Mammary epithelial cell (primary cell): ENCODE measurements at regions not wholly inside any gene's neighbourhood (a gene's known extent, or its start where the extent isn't known, plus 50 kb on each side); places are given as distances from the start of the nearest gene placed in this dataset.

Source experiments
- CTCF ChIP-seq, 2 donors: IDR thresholded peaks in 1 of 2; conservative IDR thresholded peaks in 1 of 2; 2 replicates each; pipeline ENCODE4 v1.5.1; 2011 to 2012; ENCODE audit warnings: inconsistent platforms in 2 of 2, low read length in 2 of 2, mild to moderate bottlenecking in 2 of 2, control low read depth in 1 of 2, low read depth in 1 of 2; ENCODE audit not compliant: insufficient read depth in 1 of 2; ENCODE audit errors: extremely low read depth in 1 of 2
- EZH2 ChIP-seq: IDR thresholded peaks from 2 replicates; pipeline ENCODE4 v1.6.1; 2012; ENCODE audit warnings: low read length, inconsistent platforms, borderline replicate concordance

DNA sequence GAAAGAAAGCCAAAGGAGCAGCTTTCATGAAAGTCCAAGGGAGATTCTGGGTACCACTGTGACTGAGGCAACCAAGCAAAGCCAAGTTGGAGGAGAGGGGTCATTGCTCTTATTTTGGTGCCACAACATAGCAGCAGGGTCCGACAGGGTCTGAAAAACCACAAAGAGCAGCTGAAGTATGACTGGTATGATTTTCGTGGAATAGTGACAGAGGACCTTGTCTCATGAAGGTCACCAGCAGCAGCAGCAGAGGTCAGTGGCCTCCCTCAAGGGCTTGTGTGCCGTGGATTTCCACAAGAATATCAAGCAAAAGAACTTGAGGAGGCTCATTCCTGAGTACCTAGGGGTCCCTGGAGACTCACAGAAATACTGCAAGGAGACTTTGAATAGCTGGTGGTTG is 160.9 kb upstream of the SYT6 start:
- no peak for TF ChIP-seq EZH2
- no peak for TF ChIP-seq CTCF (conservative IDR thresholded peaks at IDR 0.05 in 1 of 2, IDR thresholded peaks at IDR 0.05 in 1 of 2; ENCODE audit: extremely low read depth in 1 of 2, insufficient read depth in 1 of 2, low read depth in 1 of 2, low read length in 2 of 2)
